ENCODE measurements at regions not wholly inside any gene's neighbourhood (a gene's known extent, or its start where the extent isn't known, plus 50 kb on each side); places are given as distances from the start of the nearest gene placed in this dataset.
"Not testable (repeated sequence)": the region's sequence is repeated elsewhere in the genome, so short reads cannot be mapped to it uniquely, and the experiment has no call there.

DNA sequence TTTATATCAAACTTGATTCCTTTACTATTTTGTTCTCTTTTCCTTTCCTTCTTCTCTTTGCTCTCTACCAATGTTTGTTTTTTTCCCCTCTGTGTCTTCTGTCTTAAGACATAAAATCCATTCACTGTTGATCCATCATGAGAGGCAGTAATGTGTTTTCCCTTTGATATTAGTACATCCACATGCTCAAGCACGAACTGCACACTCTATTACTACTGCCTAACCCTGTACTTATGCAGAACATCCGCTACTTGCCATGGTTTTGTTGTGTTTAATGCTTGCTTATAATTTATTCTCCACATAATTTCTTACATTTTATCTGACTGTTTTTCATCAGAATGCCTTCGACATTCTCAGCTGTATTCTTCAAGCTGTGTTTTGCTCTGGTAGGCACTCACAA, 159.0 kb upstream of the PCDH9 start:
- H3K79me2 ChIP-seq (ENCODE audit: low read length) = no peaks in the 10 kb centered on the region
- no peak overlapping the region for H3K9ac ChIP-seq (ENCODE audit: low read length)
- H3K27me3 ChIP-seq (ENCODE audit: low read depth, low read length) = no peaks in the 10 kb centered on the region
- no peaks in the 10 kb centered on the region for H3K36me3 ChIP-seq (replicated peaks; ENCODE audit: low read depth, low read length)
- H3K9me3 ChIP-seq (ENCODE audit: insufficient read depth, low read length) = no peaks in the 10 kb centered on the region
- no peak overlapping the region for H3K27ac ChIP-seq (ENCODE audit: low read length)
- no peak overlapping the region for H2AFZ ChIP-seq (ENCODE audit: low read depth, low read length)
- no peaks in the 10 kb centered on the region for H4K20me1 ChIP-seq (ENCODE audit: insufficient read depth, low read length)
- no peak for TF ChIP-seq EZH2phosphoT487 (IDR thresholded peaks at IDR 0.05; ENCODE audit: low read depth)
- TF ChIP-seq CTCF (IDR thresholded peaks at IDR 0.05; ENCODE audit: low read depth, low read length) = no peak
- no peaks in the 10 kb centered on the region for H3K4me1 ChIP-seq (ENCODE audit: low read length)
- H3K4me2 ChIP-seq (ENCODE audit: low read length) = no peak overlapping the region
- H3K4me3 ChIP-seq (ENCODE audit: low read length) = no peak overlapping the region

DNA sequence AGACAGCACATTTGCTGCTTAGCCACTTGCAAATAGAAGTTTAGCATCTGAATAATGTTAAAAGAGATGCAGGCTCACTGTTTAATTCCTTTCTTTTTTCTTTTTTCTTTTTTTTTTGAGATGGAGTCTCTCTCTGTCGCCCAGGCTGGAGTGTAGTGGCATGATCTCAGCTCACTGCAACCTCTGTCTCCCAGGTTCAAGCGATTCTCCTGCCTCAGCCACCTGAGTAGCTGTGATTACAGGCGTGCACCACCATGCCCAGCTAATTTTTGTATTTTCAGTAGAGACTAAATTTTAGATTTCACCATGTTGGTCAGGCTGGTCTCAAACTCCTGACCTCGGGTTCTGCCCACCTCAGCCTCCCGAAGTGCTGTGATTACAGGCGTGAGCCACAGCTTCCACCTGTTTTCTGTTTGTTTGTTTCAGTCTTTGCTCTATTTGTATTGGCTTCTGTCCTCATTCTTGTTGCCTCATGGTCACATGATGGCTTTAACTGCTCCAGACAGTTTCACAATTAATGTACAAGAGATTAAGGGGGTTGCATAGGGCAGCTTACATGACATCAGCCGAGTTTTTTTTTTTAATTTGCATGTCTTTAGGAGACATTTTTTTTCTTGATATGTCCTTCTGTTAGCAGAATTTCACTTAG, 153.1 kb upstream of the PCDH9 start:
- H3K27me3 ChIP-seq (ENCODE audit: low read depth, low read length); H3K4me2 ChIP-seq (ENCODE audit: low read length); H3K4me1 ChIP-seq (ENCODE audit: low read length); H4K20me1 ChIP-seq (ENCODE audit: insufficient read depth, low read length); H3K27ac ChIP-seq (ENCODE audit: low read length); H3K79me2 ChIP-seq (ENCODE audit: low read length); H3K36me3 ChIP-seq (replicated peaks; ENCODE audit: low read depth, low read length); H3K9ac ChIP-seq (ENCODE audit: low read length); H3K4me3 ChIP-seq (ENCODE audit: low read length); H3K9me3 ChIP-seq (ENCODE audit: insufficient read depth, low read length): not testable (repeated sequence)
- H2AFZ ChIP-seq (ENCODE audit: low read depth, low read length) = 0 out of 2 replicates have a peak overlapping the region, but pooled peaks have one; percentile 38

- no peak overlapping the region for H2AFZ ChIP-seq (ENCODE audit: low read depth, low read length)
- H3K27me3 ChIP-seq (ENCODE audit: low read depth, low read length) = no peaks in the 10 kb centered on the region
- H3K4me2 ChIP-seq (ENCODE audit: low read length) = no peak overlapping the region
- H3K4me1 ChIP-seq (ENCODE audit: low read length) = no peaks in the 10 kb centered on the region
- no peaks in the 10 kb centered on the region for H3K9me3 ChIP-seq (ENCODE audit: insufficient read depth, low read length)
- H3K27ac ChIP-seq (ENCODE audit: low read length) = no peak overlapping the region
- H3K79me2 ChIP-seq (ENCODE audit: low read length) = no peaks in the 10 kb centered on the region
- H4K20me1 ChIP-seq (ENCODE audit: insufficient read depth, low read length) = no peaks in the 10 kb centered on the region
- H3K4me3 ChIP-seq (ENCODE audit: low read length) = no peak overlapping the region
- TF ChIP-seq CTCF (IDR thresholded peaks at IDR 0.05; ENCODE audit: low read depth, low read length) (no peak), EZH2phosphoT487 (IDR thresholded peaks at IDR 0.05; ENCODE audit: low read depth) (no peak)
- H3K36me3 ChIP-seq (replicated peaks; ENCODE audit: low read depth, low read length) = no peaks in the 10 kb centered on the region
- no peak overlapping the region for H3K9ac ChIP-seq (ENCODE audit: low read length)
Observed at GRCh38 chr13:67377919-67378318, 147.8 kb upstream of the PCDH9 start.

- Histone ChIP-seq H3K36me3 (replicated peaks; ENCODE audit: low read depth, low read length) (no peaks in the 10 kb centered on the region), H3K9ac (ENCODE audit: low read length) (no peak overlapping the region), H3K27me3 (ENCODE audit: low read depth, low read length) (no peaks in the 10 kb centered on the region), H3K4me2 (ENCODE audit: low read length) (no peak overlapping the region), H4K20me1 (ENCODE audit: insufficient read depth, low read length) (no peaks in the 10 kb centered on the region), H2AFZ (ENCODE audit: low read depth, low read length) (no peak overlapping the region), H3K27ac (ENCODE audit: low read length) (no peak overlapping the region), H3K4me1 (ENCODE audit: low read length) (no peaks in the 10 kb centered on the region), H3K4me3 (ENCODE audit: low read length) (no peak overlapping the region), H3K79me2 (ENCODE audit: low read length) (no peaks in the 10 kb centered on the region), H3K9me3 (ENCODE audit: insufficient read depth, low read length) (no peaks in the 10 kb centered on the region)
- TF ChIP-seq EZH2phosphoT487 (IDR thresholded peaks at IDR 0.05; ENCODE audit: low read depth) = no peak
- no peak for TF ChIP-seq CTCF (IDR thresholded peaks at IDR 0.05; ENCODE audit: low read depth, low read length)
Observed at GRCh38 chr13:67374391-67374790, 144.3 kb upstream of the PCDH9 start.
